Gastroesophageal sphincter (tissue), 4 donors: ENCODE measurements at regions not wholly inside any gene's neighbourhood (a gene's known extent, or its start where the extent isn't known, plus 50 kb on each side); places are given as distances from the start of the nearest gene placed in this dataset.
A peak's percentile ranks its signal among the peaks of the same experiment; 100 is the strongest.

Experiments
- ATAC-seq: fragments of 150-250 bp; one replicate; pipeline ENCODE4 v1.9.1; 2016; ENCODE audit warnings: mild to moderate bottlenecking, moderate library complexity
- H3K27ac ChIP-seq, 4 donors: fragments of 200-600 bp; sonication (generic) in 3 of 4; 1 replicate in 3 of 4; 2 replicates in 1 of 4; pipeline ENCODE4 v1.5.1; 2016 to 2019
- H3K27me3 ChIP-seq: fragments of 200-600 bp; sonication (generic); one replicate; pipeline ENCODE4 v1.5.1; 2019
- H3K36me3 ChIP-seq, 2 donors: fragments of 200-600 bp; sonication (generic); one replicate each; pipeline ENCODE4 v1.5.1; 2019; ENCODE audit warnings: control low read depth in 1 of 2
- H3K4me1 ChIP-seq, 3 donors: fragments of 200-600 bp; sonication (generic); 1 replicate in 2 of 3; 2 replicates in 1 of 3; pipeline ENCODE4 v1.5.1; 2016 to 2019; ENCODE audit warnings: control low read depth in 2 of 3
- H3K4me3 ChIP-seq, 2 donors: fragments of 200-600 bp; sonication (generic); one replicate each; pipeline ENCODE4 v1.5.1; 2019; ENCODE audit warnings: mild to moderate bottlenecking in 1 of 2, moderate library complexity in 1 of 2
- H3K9me3 ChIP-seq, 3 donors: fragments of 200-600 bp; sonication (generic); one replicate each; pipeline ENCODE4 v1.5.1; 2017 to 2019; ENCODE audit warnings: control low read depth in 2 of 3
- EP300 ChIP-seq: sonication (generic); formaldehyde crosslinking; IDR thresholded peaks from one replicate; pipeline ENCODE4 v1.6.1; 2017; ENCODE audit warnings: antibody characterized with exemption, mild to moderate bottlenecking
- POLR2A ChIP-seq, 2 donors: fragments of 450-650 bp; IDR thresholded peaks; one replicate each; pipeline ENCODE4 v1.6.1; 2017; ENCODE audit warnings: antibody characterized with exemption in 2 of 2, mild to moderate bottlenecking in 2 of 2, moderate library complexity in 1 of 2
- POLR2AphosphoS5 ChIP-seq: sonication (generic); formaldehyde crosslinking; IDR thresholded peaks from one replicate; pipeline ENCODE4 v1.6.1; 2017; ENCODE audit warnings: antibody characterized with exemption
- WGBS, 2 donors: methylation state at CpG; one replicate each; pipeline ENCODE4 v1.1.5; 2018; ENCODE audit warnings: low coverage in 1 of 2; 5-methylcytosine and 5-hydroxymethylcytosine counted together
- TF ChIP-seq, protein P1 (sequence below), 4 experiments: fragments of 200-600 bp in 2 of 4; fragments of 450-650 bp in 2 of 4; sonication (generic) in 1 of 4; IDR thresholded peaks; one replicate each; pipeline ENCODE4 v1.5.1; 2017 to 2019; ENCODE audit warnings: antibody characterized with exemption in 4 of 4, mild to moderate bottlenecking in 2 of 4, moderate library complexity in 2 of 4

DNA sequence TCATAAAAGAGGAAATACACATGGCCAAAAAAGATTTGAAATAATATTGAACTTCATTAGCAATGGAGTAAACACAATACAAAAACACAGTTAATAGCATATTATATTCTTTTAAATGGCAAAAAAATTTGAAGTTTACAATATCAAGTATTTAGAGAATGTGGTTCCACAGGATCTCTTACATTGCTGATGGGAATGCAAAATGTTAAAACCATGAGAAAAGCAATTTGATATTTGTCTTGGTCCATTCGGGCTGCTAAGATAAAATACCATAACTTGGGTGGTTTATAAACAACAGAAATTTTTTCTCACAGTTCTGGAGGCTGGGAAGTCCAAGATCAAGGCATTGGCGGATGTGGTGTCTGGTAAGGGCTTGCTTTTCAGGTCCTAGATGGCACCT lies 154.0 kb upstream of the PLN start:
- Histone ChIP-seq H3K36me3 (no peaks in the 10 kb centered on the region), H3K27ac (no peak overlapping the region), H3K4me1 (peaks cover 0 to 10% (median 0%) of the 10 kb centered on the region in 3 donors), H3K4me3 (no peak overlapping the region), H3K27me3 (no peaks in the 10 kb centered on the region), H3K9me3 (peaks cover 0 to 4% (median 0%) of the 10 kb centered on the region in 3 donors)
- WGBS, 2 donors = 56 to 65% methylated on average over 2 of the region's 2 CpGs
- ATAC-seq = no peak
- TF ChIP-seq EP300 = no peak
- no peak for TF ChIP-seq POLR2AphosphoS5
- TF ChIP-seq, protein P1, sequence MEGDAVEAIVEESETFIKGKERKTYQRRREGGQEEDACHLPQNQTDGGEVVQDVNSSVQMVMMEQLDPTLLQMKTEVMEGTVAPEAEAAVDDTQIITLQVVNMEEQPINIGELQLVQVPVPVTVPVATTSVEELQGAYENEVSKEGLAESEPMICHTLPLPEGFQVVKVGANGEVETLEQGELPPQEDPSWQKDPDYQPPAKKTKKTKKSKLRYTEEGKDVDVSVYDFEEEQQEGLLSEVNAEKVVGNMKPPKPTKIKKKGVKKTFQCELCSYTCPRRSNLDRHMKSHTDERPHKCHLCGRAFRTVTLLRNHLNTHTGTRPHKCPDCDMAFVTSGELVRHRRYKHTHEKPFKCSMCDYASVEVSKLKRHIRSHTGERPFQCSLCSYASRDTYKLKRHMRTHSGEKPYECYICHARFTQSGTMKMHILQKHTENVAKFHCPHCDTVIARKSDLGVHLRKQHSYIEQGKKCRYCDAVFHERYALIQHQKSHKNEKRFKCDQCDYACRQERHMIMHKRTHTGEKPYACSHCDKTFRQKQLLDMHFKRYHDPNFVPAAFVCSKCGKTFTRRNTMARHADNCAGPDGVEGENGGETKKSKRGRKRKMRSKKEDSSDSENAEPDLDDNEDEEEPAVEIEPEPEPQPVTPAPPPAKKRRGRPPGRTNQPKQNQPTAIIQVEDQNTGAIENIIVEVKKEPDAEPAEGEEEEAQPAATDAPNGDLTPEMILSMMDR (IDR thresholded peaks at IDR 0.05) = no peak

DNA sequence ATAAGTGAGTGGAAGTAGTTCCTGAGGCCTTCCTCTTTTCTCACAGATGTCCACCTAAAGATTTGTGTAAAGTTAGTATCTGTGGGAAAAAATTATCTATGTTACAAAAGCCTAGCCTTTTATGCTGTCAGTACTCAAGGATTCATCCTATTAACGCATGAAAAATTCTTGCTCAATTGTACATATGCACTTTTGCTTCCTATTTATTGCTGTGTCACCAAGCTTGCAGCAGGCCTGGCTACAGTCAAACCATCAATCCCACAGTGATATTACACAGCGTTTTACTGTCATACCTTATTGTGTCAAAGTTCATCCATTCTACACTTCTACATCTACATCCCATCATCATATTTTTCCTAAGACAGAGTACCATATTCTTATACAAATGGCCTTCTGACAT lies 151.1 kb upstream of the PLN start:
- TF ChIP-seq POLR2A (IDR thresholded peaks at IDR 0.05) (no peak), EP300 (no peak)
- no peak for ATAC-seq

GRCh38 chr6:118397671-118398465 lies 150.2 kb upstream of the PLN start:
- 27% methylated on average over 1 of the region's 1 CpG for WGBS, 2 donors
- no peak for TF ChIP-seq EP300
- TF ChIP-seq POLR2AphosphoS5 = no peak
- TF ChIP-seq, protein P1 (IDR thresholded peaks at IDR 0.05) = no peak
- TF ChIP-seq POLR2A (IDR thresholded peaks at IDR 0.05) = no peak
- no peak for ATAC-seq
- peaks cover 0 to 4% (median 0%) of the 10 kb centered on the region in 3 donors for H3K9me3 ChIP-seq
- no peaks in the 10 kb centered on the region for H3K36me3 ChIP-seq
- H3K4me1 ChIP-seq = peaks cover 0 to 22% (median 0%) of the 10 kb centered on the region in 3 donors
- H3K27me3 ChIP-seq = no peaks in the 10 kb centered on the region
- H3K27ac ChIP-seq = peak overlapping the region in 1 of 4 donors; percentile 47
- no peak overlapping the region for H3K4me3 ChIP-seq

More for the DNA sequence above, 151.1 kb upstream of the PLN start:
- 90 to 93% methylated on average over 2 of the region's 2 CpGs for WGBS, 2 donors
- Histone ChIP-seq H3K27ac (peak overlapping the region in 2 of 4 donors; percentile 29 to 47), H3K4me1 (peaks cover 0 to 22% (median 0%) of the 10 kb centered on the region in 3 donors), H3K9me3 (peaks cover 0 to 4% (median 0%) of the 10 kb centered on the region in 3 donors), H3K4me3 (no peak overlapping the region), H3K36me3 (no peaks in the 10 kb centered on the region), H3K27me3 (no peaks in the 10 kb centered on the region)

DNA sequence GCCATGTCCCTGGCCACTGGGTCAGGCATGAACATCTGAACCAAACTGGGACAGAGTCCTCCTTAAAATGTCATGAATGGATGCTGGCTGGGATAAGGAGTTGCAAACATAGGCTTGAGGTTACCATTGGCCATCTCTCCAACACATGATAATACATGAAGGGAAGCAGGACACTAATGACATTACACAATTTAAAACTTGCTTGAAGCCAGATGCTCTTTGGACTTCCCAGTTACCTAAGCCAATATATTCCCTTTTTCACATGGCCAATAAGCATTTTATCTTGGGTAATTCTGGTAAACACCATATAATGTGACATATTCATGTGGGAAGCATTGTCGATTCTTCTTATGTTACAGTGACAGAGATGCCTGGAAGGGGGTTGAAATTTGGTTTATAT lies 148.0 kb upstream of the PLN start:
- Histone ChIP-seq H3K4me3 (no peak overlapping the region), H3K9me3 (no peaks in the 10 kb centered on the region), H3K27me3 (no peaks in the 10 kb centered on the region), H3K36me3 (no peaks in the 10 kb centered on the region), H3K27ac (no peak overlapping the region), H3K4me1 (peaks cover 0 to 22% (median 0%) of the 10 kb centered on the region in 3 donors)
- ATAC-seq = no peak
- no peak for TF ChIP-seq POLR2A (IDR thresholded peaks at IDR 0.05)
- TF ChIP-seq, protein P1 (IDR thresholded peaks at IDR 0.05) = no peak
- no peak for TF ChIP-seq POLR2AphosphoS5
- TF ChIP-seq EP300 = no peak
- WGBS, 2 donors = 100% methylated on average over 1 of the region's 1 CpG

DNA sequence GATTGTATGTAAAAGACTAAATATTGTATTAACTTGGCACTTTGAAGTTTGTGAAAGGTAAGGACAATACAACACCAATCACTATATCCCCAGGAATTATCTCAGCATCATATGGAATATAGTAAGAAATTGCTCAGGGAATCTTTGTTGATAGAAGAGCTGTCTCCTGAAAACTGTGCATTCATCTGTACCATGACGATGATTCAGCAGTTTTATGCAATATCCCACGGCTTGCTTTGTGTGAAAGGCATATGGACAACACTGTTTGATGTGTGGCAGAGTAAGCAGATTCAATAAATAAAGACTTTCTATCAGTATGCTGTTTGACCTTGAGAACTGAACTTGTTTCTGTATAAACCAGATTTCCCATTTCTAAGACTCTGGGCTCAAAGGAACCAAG lies 147.5 kb upstream of the PLN start:
- H3K36me3 ChIP-seq = no peaks in the 10 kb centered on the region
- H3K27ac ChIP-seq = no peak overlapping the region
- WGBS, 2 donors = 66 to 81% methylated on average over 2 of the region's 2 CpGs
- TF ChIP-seq POLR2AphosphoS5 (no peak), POLR2A (IDR thresholded peaks at IDR 0.05) (no peak), EP300 (no peak)
- TF ChIP-seq, protein P1 (IDR thresholded peaks at IDR 0.05) = no peak
- H3K4me1 ChIP-seq = peaks cover 0 to 22% (median 0%) of the 10 kb centered on the region in 3 donors
- no peak for ATAC-seq
- no peaks in the 10 kb centered on the region for H3K9me3 ChIP-seq
- no peaks in the 10 kb centered on the region for H3K27me3 ChIP-seq
- H3K4me3 ChIP-seq = no peak overlapping the region
